Naive thymus-derived CD4-positive, alpha-beta T cell (primary cell): ENCODE measurements at regions not wholly inside any gene's neighbourhood (a gene's known extent, or its start where the extent isn't known, plus 50 kb on each side); places are given as distances from the start of the nearest gene placed in this dataset.

Experiments used
- ATAC-seq: fragments of 150-1000 bp; cut with Tn5 transposase; 2 replicates; pipeline ENCODE4 v1.10.0; 2021; ENCODE audit warnings: mild to moderate bottlenecking, moderate library complexity
- CTCF ChIA-PET: fragments of 350-600 bp; sonication (Branson Sonifier 250); formaldehyde crosslinking; loops from one replicate; lab custom pipeline; 2021; ENCODE audit warnings: antibody characterized with exemption; lab: Charles Lee
- POLR2A ChIA-PET: fragments of 350-600 bp; sonication (Branson Sonifier 250); formaldehyde crosslinking; loops from one replicate; lab custom pipeline; 2021; ENCODE audit warnings: antibody characterized with exemption, inconsistent platforms; lab: Charles Lee
- DNase-seq, 9 donors: peaks; one replicate each; pipeline versions ENCODE4 v3.0.0 to v3.0.0-alpha.2; 2020 to 2022; ENCODE audit warnings: mixed read lengths in 1 of 9
- H3K27ac ChIP-seq: one replicate; pipeline ENCODE4 v1.7.0; 2013; ENCODE audit warnings: mild to moderate bottlenecking, low read depth, low read length, moderate library complexity
- H3K27me3 ChIP-seq, 2 donors: one replicate each; pipeline ENCODE4 v1.7.0; 2013; ENCODE audit warnings: low read length in 2 of 2, mild to moderate bottlenecking in 2 of 2, moderate library complexity in 2 of 2; ENCODE audit not compliant: control insufficient read depth in 2 of 2, insufficient read depth in 2 of 2
- H3K36me3 ChIP-seq, 3 experiments: 1 replicate in 2 of 3; 2 replicates in 1 of 3; pipeline ENCODE4 v1.7.0; 2013; ENCODE audit warnings: low read length in 3 of 3, mild to moderate bottlenecking in 3 of 3, moderate library complexity in 1 of 3; ENCODE audit not compliant: insufficient read depth in 3 of 3, control insufficient read depth in 2 of 3
- H3K4me1 ChIP-seq, 2 donors: one replicate each; pipeline ENCODE4 v1.7.0; 2013; ENCODE audit warnings: low read length in 2 of 2, mild to moderate bottlenecking in 2 of 2, moderate library complexity in 1 of 2; ENCODE audit not compliant: control insufficient read depth in 2 of 2, insufficient read depth in 2 of 2
- H3K4me3 ChIP-seq: 2 replicates; pipeline ENCODE4 v1.7.0; 2013; ENCODE audit warnings: mild to moderate bottlenecking, low read length
- H3K9me3 ChIP-seq, 3 experiments: 1 replicate in 2 of 3; 2 replicates in 1 of 3; pipeline ENCODE4 v1.7.0; 2013; ENCODE audit warnings: low read length in 3 of 3; ENCODE audit not compliant: control insufficient read depth in 2 of 3
- H3K27ac Mint-ChIP-seq, 9 donors: one replicate each; pipeline ENCODE4 v1.8.0; 2020 to 2022; ENCODE audit warnings: mixed read lengths in 9 of 9, mild to moderate bottlenecking in 8 of 9, moderate library complexity in 5 of 9, inconsistent platforms in 2 of 9
- H3K27me3 Mint-ChIP-seq, 5 donors: one replicate each; pipeline ENCODE4 v1.8.0; 2021 to 2022; ENCODE audit warnings: mixed read lengths in 5 of 5, mild to moderate bottlenecking in 1 of 5
- H3K36me3 Mint-ChIP-seq, 5 donors: one replicate each; pipeline ENCODE4 v1.8.0; 2020 to 2022; ENCODE audit warnings: mixed read lengths in 5 of 5, mild to moderate bottlenecking in 3 of 5, inconsistent platforms in 1 of 5
- H3K4me1 Mint-ChIP-seq, 7 donors: one replicate each; pipeline ENCODE4 v1.8.0; 2020 to 2022; ENCODE audit warnings: mixed read lengths in 7 of 7, mild to moderate bottlenecking in 3 of 7, inconsistent platforms in 1 of 7
- H3K4me3 Mint-ChIP-seq, 10 donors: one replicate each; pipeline ENCODE4 v1.8.0; 2020 to 2022; ENCODE audit warnings: mild to moderate bottlenecking in 10 of 10, mixed read lengths in 10 of 10, moderate library complexity in 6 of 10, inconsistent platforms in 2 of 10
- H3K9me3 Mint-ChIP-seq, 11 donors: one replicate each; pipeline ENCODE4 v1.8.0; 2020 to 2022; ENCODE audit warnings: mixed read lengths in 11 of 11, mild to moderate bottlenecking in 4 of 11, inconsistent platforms in 1 of 11, moderate library complexity in 1 of 11
- intact Hi-C, 2 donors: fragments of 100-400 bp; cut with micrococcal nuclease; formaldehyde crosslinking; loops; one replicate each; pipeline ENCODE4 v1.15.1; 2023

- Histone ChIP-seq H3K27me3 (no peaks in the 10 kb centered on the region), H3K4me1 (no peaks in the 10 kb centered on the region), H3K36me3 (no peaks in the 10 kb centered on the region), H3K4me3 (no peak overlapping the region), H3K9me3 (no peaks in the 10 kb centered on the region), H3K27ac (no peak overlapping the region)
- POLR2A ChIA-PET = no interaction called here
- peaks cover 0 to 6% (median 0%) of the 10 kb centered on the region in 7 donors for H3K4me1 Mint-ChIP-seq
- H3K27me3 Mint-ChIP-seq = peaks cover 0 to 4% (median 0%) of the 10 kb centered on the region in 5 donors
- H3K9me3 Mint-ChIP-seq = peaks cover 0 to 7% (median 2%) of the 10 kb centered on the region in 11 donors
- no peaks in the 10 kb centered on the region for H3K36me3 Mint-ChIP-seq
- no peak overlapping the region for H3K4me3 Mint-ChIP-seq
- H3K27ac Mint-ChIP-seq = no peak overlapping the region
- DNase-seq = no peak
- ATAC-seq = no peak
- intact Hi-C loops = no loop called here
- CTCF ChIA-PET = no interaction called here
Measured at GRCh38 chr9:1531424-1531823, 481.3 kb downstream of the DMRT2 start.

DNA sequence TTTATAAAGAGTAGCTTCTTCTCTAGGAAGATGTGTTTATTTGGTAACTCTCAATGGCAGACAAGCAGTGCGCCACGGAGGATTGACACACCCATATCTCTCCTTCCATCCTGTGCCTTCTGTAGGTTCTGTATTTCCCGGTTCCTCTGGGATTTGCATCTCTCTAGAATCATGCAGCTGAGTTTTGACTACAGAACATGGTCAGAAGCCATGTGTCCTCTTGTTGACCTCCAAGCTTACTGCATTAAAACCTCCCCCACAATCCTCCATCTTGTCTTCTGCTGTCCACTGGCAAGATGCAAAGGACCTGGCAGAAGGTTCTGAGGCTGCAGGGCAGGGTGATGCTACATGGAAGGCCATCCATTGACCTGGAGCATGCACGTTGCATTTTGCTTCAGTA, 482.0 kb downstream of the DMRT2 start:
- DNase-seq = no peak
- Mint-ChIP-seq H3K9me3 (peaks cover 0 to 11% (median 2%) of the 10 kb centered on the region in 11 donors), H3K36me3 (no peaks in the 10 kb centered on the region), H3K4me3 (no peak overlapping the region), H3K27me3 (peaks cover 0 to 4% (median 0%) of the 10 kb centered on the region in 5 donors), H3K27ac (no peak overlapping the region), H3K4me1 (peaks cover 0 to 6% (median 0%) of the 10 kb centered on the region in 7 donors)
- ChIA-PET CTCF (no interaction called here), POLR2A (no interaction called here)
- H3K36me3 ChIP-seq = no peaks in the 10 kb centered on the region
- intact Hi-C loops = no loop called here
- H3K4me1 ChIP-seq = no peaks in the 10 kb centered on the region
- no peak overlapping the region for H3K4me3 ChIP-seq
- no peak overlapping the region for H3K27ac ChIP-seq
- no peaks in the 10 kb centered on the region for H3K9me3 ChIP-seq
- H3K27me3 ChIP-seq = no peaks in the 10 kb centered on the region
- no peak for ATAC-seq

DNA sequence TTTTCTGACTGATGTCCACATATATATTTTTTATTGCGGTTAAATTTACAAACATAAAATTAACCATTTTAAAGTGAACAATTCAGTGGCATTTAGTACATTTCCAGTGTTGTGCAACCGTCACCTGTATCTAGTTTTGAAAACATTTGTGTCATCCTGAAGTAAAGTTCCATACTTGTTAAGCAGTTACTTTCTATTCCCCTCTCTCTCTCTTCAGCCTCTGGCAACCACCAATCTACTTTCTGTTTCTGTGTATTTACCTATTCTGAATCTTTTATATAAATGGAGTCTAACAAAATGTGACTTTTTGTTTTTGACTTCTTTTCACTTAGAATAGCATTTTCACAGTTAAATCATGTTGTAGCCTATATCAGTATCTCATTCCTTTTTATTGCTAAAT, 480.1 kb upstream of the SMARCA2 start:
- no peak overlapping the region for H3K4me3 ChIP-seq
- no peak for DNase-seq
- H3K27ac ChIP-seq = no peak overlapping the region
- Mint-ChIP-seq H3K4me1 (peaks cover 0 to 6% (median 0%) of the 10 kb centered on the region in 7 donors), H3K36me3 (no peaks in the 10 kb centered on the region), H3K9me3 (peaks cover 0 to 11% (median 0%) of the 10 kb centered on the region in 11 donors), H3K27ac (no peak overlapping the region), H3K27me3 (peaks cover 0 to 17% (median 7%) of the 10 kb centered on the region in 5 donors), H3K4me3 (no peak overlapping the region)
- POLR2A ChIA-PET = no interaction called here
- ATAC-seq = no peak
- no peaks in the 10 kb centered on the region for H3K36me3 ChIP-seq
- CTCF ChIA-PET = no interaction called here
- H3K4me1 ChIP-seq = no peaks in the 10 kb centered on the region
- H3K27me3 ChIP-seq = no peaks in the 10 kb centered on the region
- no peaks in the 10 kb centered on the region for H3K9me3 ChIP-seq
- intact Hi-C loops = no loop called here

DNA sequence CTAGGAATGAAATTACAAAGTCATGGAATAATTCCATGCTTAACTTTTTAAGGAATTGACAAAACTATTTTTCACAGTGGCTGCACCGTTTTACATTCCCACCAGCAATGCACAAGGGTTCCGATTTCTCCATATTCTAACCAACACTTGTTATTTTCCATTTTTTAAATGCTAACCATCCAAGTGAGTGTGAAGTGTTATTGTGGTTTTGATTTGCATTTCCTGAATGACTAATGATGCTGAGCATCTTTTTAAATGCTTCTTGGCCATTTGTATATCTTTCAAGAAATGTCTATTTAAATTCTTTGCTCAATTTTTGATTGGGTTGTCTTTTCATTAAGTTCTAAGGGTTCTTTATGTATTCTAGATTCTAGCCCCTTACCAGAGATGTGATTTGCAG, 479.5 kb upstream of the SMARCA2 start:
- Histone ChIP-seq H3K4me1 (no peaks in the 10 kb centered on the region), H3K4me3 (no peak overlapping the region), H3K9me3 (no peaks in the 10 kb centered on the region), H3K27me3 (no peaks in the 10 kb centered on the region), H3K27ac (no peak overlapping the region), H3K36me3 (no peaks in the 10 kb centered on the region)
- intact Hi-C loops = no loop called here
- POLR2A ChIA-PET = no interaction called here
- ATAC-seq (no peak), DNase-seq (no peak)
- CTCF ChIA-PET = no interaction called here
- no peak overlapping the region for H3K27ac Mint-ChIP-seq
- H3K36me3 Mint-ChIP-seq = no peaks in the 10 kb centered on the region
- peaks cover 0 to 11% (median 0%) of the 10 kb centered on the region in 11 donors for H3K9me3 Mint-ChIP-seq
- H3K4me3 Mint-ChIP-seq = no peak overlapping the region
- H3K4me1 Mint-ChIP-seq = peaks cover 0 to 6% (median 0%) of the 10 kb centered on the region in 7 donors
- H3K27me3 Mint-ChIP-seq = peaks cover 0 to 14% (median 7%) of the 10 kb centered on the region in 5 donors

GRCh38 chr9:1536522-1537170, 478.5 kb upstream of the SMARCA2 start:
- POLR2A ChIA-PET = no interaction called here

GRCh38 chr9:1538301-1538700, 476.8 kb upstream of the SMARCA2 start:
- H3K36me3 Mint-ChIP-seq = no peaks in the 10 kb centered on the region
- ChIA-PET CTCF (no interaction called here), POLR2A (no interaction called here)
- ATAC-seq = no peak
- no peaks in the 10 kb centered on the region for H3K27me3 ChIP-seq
- no peak overlapping the region for H3K4me3 Mint-ChIP-seq
- no peak overlapping the region for H3K27ac ChIP-seq
- no peaks in the 10 kb centered on the region for H3K36me3 ChIP-seq
- H3K9me3 ChIP-seq = no peaks in the 10 kb centered on the region
- peaks cover 0 to 11% (median 0%) of the 10 kb centered on the region in 11 donors for H3K9me3 Mint-ChIP-seq
- H3K4me1 ChIP-seq = no peaks in the 10 kb centered on the region
- intact Hi-C loops = no loop called here
- DNase-seq = no peak
- peaks cover 0 to 13% (median 7%) of the 10 kb centered on the region in 5 donors for H3K27me3 Mint-ChIP-seq
- no peak overlapping the region for H3K27ac Mint-ChIP-seq
- no peak overlapping the region for H3K4me3 ChIP-seq
- peaks cover 0 to 6% (median 0%) of the 10 kb centered on the region in 7 donors for H3K4me1 Mint-ChIP-seq

More at GRCh38 chr9:1536522-1537170, 478.5 kb upstream of the SMARCA2 start:
- no peak overlapping the region for H3K4me3 ChIP-seq
- H3K36me3 ChIP-seq = no peaks in the 10 kb centered on the region
- ATAC-seq (no peak), DNase-seq (no peak)
- CTCF ChIA-PET = no interaction called here
- H3K9me3 Mint-ChIP-seq = peaks cover 0 to 11% (median 0%) of the 10 kb centered on the region in 11 donors
- no peak overlapping the region for H3K27ac ChIP-seq
- H3K36me3 Mint-ChIP-seq = no peaks in the 10 kb centered on the region
- peaks cover 0 to 13% (median 7%) of the 10 kb centered on the region in 5 donors for H3K27me3 Mint-ChIP-seq
- H3K27ac Mint-ChIP-seq = no peak overlapping the region
- no peaks in the 10 kb centered on the region for H3K9me3 ChIP-seq
- H3K4me3 Mint-ChIP-seq = no peak overlapping the region
- H3K4me1 ChIP-seq = no peaks in the 10 kb centered on the region
- intact Hi-C loops = no loop called here
- no peaks in the 10 kb centered on the region for H3K27me3 ChIP-seq
- peaks cover 0 to 6% (median 0%) of the 10 kb centered on the region in 7 donors for H3K4me1 Mint-ChIP-seq

- Mint-ChIP-seq H3K36me3 (no peaks in the 10 kb centered on the region), H3K4me1 (peaks cover 0 to 6% (median 0%) of the 10 kb centered on the region in 7 donors), H3K9me3 (peaks cover 0 to 11% (median 0%) of the 10 kb centered on the region in 11 donors), H3K27me3 (peaks cover 0 to 13% (median 7%) of the 10 kb centered on the region in 5 donors), H3K27ac (no peak overlapping the region), H3K4me3 (no peak overlapping the region)
- ATAC-seq = no peak
- intact Hi-C loops = no loop called here
- H3K9me3 ChIP-seq = no peaks in the 10 kb centered on the region
- H3K36me3 ChIP-seq = no peaks in the 10 kb centered on the region
- CTCF ChIA-PET = no interaction called here
- no peak overlapping the region for H3K4me3 ChIP-seq
- POLR2A ChIA-PET = no interaction called here
- no peak for DNase-seq
- no peaks in the 10 kb centered on the region for H3K27me3 ChIP-seq
- no peaks in the 10 kb centered on the region for H3K4me1 ChIP-seq
- H3K27ac ChIP-seq = no peak overlapping the region
Measured at GRCh38 chr9:1539216-1539615, 475.9 kb upstream of the SMARCA2 start.
